KOPT-K1 (cell line): ENCODE measurements at regions not wholly inside any gene's neighbourhood (a gene's known extent, or its start where the extent isn't known, plus 50 kb on each side); places are given as distances from the start of the nearest gene placed in this dataset.

ENCODE experiments used
- H3K27ac ChIP-seq: fragments of 200-600 bp; sonication (generic); 2 replicates; pipeline ENCODE4 v1.5.1; 2016; ENCODE audit warnings: antibody characterized with exemption, mild to moderate bottlenecking, low read depth, low read length; ENCODE audit not compliant: poor library complexity, severe bottlenecking
- H3K36me3 ChIP-seq: fragments of 200-600 bp; sonication (generic); 2 replicates; pipeline ENCODE4 v1.5.1; 2017; ENCODE audit warnings: antibody characterized with exemption, mild to moderate bottlenecking, low read length, moderate library complexity; ENCODE audit not compliant: insufficient read depth
- H3K9me3 ChIP-seq: fragments of 200-600 bp; sonication (generic); 2 replicates; pipeline ENCODE4 v1.5.1; 2017; ENCODE audit warnings: antibody characterized with exemption, low read length, mild to moderate bottlenecking; ENCODE audit not compliant: insufficient read depth, poor library complexity, severe bottlenecking

DNA sequence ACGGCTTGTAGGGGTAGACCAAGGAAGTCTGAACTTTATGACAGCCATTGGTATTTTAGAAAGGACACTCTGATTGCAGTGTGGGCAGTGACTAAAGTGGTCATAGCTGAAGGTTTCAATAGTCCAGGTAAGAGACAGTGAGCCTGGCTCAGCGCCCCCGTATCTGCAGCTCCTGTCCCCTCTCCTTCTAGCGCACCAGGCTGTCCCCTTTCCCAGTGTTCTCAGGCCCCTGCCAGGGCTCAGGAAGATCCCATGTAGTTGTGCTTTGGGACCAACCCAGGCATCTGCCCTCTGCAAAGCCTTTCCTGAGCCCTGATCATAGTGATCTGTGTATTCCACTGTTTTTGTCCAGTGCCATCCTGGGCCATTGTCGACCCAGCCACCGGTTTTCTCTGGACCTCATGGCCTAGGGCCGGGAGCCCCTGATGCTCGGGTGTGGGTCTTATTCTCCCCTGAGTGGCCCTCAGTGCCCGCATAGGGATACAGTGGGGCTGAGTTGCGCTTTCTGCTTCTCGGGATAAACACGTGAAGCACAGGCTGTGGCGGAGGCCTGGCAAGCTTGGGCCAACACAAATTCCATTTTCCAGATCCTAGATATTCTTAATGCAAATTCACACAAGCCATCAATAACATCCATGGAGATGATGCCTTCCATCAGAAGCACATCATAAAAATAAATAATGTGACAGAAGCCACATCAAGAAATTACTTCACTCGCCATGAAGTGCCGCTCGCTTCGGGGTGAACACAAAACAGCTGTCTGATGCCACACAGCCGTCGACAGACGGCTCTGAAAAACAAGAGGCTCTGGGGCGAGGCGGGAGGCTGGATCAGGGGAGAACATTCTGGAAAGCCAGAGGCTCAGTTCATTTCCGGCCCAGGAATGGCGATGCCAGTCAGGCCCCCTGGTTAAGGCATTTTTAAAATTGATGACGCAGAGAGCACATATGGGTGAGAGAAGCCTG lies 805.0 kb downstream of the TBC1D22A start:
- H3K27ac ChIP-seq: no peak overlapping the region
- H3K36me3 ChIP-seq: no peaks in the 10 kb centered on the region
- H3K9me3 ChIP-seq: no peaks in the 10 kb centered on the region

GRCh38 chr22:47566491-47566890 lies 804.0 kb downstream of the TBC1D22A start:
- H3K9me3 ChIP-seq: no peaks in the 10 kb centered on the region
- no peaks in the 10 kb centered on the region for H3K36me3 ChIP-seq
- H3K27ac ChIP-seq: no peak overlapping the region

DNA sequence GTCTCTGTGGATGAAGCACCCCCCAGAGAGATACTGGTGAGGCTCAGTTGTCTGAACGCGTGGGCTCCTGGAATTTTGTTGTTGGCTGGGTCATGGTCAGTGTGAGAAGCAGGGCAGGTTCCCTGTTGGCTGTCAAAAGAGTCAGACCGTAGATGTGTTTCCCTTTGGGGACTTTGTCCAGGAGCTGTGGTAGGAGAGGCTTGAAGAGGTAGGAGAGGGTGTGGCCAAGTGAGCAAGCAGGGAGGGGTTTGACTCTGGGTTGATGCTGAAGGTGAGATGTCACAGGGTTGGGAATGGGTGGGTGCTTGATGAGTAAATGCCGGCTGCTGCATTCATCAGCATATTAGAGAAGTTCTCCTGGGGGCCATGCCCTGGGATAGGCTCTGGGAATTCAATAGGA lies 803.2 kb downstream of the TBC1D22A start:
- H3K9me3 ChIP-seq: no peaks in the 10 kb centered on the region
- H3K36me3 ChIP-seq: no peaks in the 10 kb centered on the region
- no peak overlapping the region for H3K27ac ChIP-seq

GRCh38 chr22:47564651-47565434 lies 802.4 kb downstream of the TBC1D22A start:
- Histone ChIP-seq H3K36me3 (no peaks in the 10 kb centered on the region), H3K9me3 (no peaks in the 10 kb centered on the region), H3K27ac (no peak overlapping the region)

- no peaks in the 10 kb centered on the region for H3K9me3 ChIP-seq
- H3K27ac ChIP-seq: no peak overlapping the region
- no peaks in the 10 kb centered on the region for H3K36me3 ChIP-seq
Observed at GRCh38 chr22:47564158-47564450, 801.7 kb downstream of the TBC1D22A start.

DNA sequence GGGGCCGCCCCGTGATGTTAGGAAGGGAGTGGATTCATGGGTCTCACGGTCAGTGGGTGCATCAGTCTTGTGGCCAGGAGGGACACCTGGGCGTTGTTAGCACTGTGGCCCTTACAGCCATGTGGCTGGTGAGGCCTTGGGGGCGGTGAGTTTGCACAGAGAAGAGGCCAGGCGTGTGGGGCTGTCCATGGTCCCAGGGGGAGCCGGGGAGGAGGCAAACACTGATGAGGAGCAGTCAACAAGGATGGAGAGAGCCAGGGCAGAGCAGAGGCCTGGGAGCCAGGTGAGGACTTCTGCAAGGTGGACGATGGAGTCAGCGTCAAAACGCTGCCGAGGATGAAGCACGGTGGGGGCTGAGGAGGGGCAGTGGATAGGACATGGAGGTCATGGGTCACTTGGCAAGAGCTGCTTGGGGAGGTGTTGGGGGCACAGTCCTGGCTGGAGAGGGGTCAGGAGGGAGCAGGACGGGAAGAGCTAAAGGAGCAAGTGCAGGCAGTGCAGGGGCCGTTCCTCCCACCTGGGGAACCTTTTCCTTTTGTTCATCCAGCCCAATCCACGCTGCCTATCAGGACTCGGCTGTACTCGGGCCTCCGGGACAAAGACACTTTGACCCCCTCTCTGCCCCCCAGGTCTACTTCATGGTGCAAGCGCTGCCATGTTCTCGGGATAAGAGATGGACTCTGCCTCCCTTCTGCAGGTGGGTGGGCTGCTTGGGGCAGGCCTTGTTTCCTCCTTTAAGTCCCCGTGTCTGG lies 801.1 kb downstream of the TBC1D22A start:
- H3K27ac ChIP-seq: no peak overlapping the region
- H3K9me3 ChIP-seq: no peaks in the 10 kb centered on the region
- H3K36me3 ChIP-seq: no peaks in the 10 kb centered on the region

DNA sequence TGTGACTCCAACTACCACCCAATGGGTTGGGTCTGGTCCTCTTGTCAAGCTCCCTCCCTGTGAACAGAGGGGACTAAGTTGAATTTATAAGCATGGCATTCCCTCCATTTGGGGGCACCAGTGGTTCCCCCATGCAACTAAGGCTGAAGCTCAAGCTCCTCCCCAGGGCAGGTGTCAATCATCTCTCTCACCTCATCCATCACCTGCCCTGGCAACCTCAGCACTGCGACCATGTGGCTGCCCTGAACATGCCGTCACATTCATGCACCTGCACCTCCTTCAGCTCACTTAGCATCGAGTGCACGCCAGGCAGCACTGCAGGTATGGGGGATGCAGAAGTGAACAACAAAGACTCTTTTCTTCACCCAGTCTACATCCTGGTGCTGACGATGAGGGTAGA lies 799.3 kb downstream of the TBC1D22A start:
- no peaks in the 10 kb centered on the region for H3K9me3 ChIP-seq
- no peaks in the 10 kb centered on the region for H3K36me3 ChIP-seq
- H3K27ac ChIP-seq: no peak overlapping the region

DNA sequence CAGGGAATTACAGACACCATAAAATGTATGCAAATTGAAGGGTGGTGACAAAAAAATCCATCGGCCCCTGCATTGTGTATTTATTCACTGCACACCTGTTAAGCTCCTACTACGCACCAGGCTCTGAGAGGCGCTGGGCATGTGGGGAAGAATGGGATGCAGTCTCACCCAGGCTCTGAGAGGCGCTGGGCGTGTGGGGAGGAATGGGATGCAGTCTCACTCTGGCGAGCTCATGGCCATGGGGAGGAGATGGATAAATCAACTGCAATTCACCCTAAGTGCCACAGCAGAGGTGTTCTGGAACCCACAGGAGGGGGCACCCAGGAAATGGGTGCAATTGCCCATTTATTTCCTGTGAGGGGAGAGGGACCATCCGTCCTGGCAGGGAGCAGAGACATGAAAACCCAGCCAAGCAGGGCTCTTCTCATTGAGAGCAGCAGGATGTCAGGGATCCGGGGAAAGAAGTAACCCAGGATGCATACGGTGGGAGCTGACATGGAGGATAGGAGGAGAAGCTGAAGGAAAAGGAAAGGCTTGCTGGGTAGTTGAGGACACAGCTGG lies 798.7 kb downstream of the TBC1D22A start:
- Histone ChIP-seq H3K9me3 (no peaks in the 10 kb centered on the region), H3K27ac (no peak overlapping the region), H3K36me3 (no peaks in the 10 kb centered on the region)

- Histone ChIP-seq H3K36me3 (no peaks in the 10 kb centered on the region), H3K9me3 (no peaks in the 10 kb centered on the region), H3K27ac (no peak overlapping the region)
Observed at GRCh38 chr22:47558828-47559700, 796.6 kb downstream of the TBC1D22A start.

DNA sequence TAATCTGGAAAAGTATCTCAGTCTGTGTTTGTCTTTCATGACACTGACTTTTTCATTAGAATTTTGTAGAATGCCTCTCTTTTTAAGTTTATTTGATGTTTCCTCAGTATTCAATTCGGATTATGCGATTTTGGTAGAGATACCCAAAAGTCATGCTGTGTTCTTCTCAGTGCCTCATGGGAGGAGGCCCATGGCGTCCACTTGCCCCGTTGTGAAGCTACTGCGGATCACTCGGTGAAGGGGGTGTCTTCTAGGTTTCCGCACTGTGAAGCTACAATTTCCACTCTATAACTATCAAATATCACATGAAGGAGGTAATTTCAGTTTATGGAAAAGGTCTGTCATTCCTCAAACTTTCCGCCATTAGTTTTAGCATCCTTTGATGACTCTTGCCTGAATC lies 794.0 kb downstream of the TBC1D22A start:
- no peak overlapping the region for H3K27ac ChIP-seq
- H3K9me3 ChIP-seq: no peaks in the 10 kb centered on the region
- H3K36me3 ChIP-seq: no peaks in the 10 kb centered on the region

DNA sequence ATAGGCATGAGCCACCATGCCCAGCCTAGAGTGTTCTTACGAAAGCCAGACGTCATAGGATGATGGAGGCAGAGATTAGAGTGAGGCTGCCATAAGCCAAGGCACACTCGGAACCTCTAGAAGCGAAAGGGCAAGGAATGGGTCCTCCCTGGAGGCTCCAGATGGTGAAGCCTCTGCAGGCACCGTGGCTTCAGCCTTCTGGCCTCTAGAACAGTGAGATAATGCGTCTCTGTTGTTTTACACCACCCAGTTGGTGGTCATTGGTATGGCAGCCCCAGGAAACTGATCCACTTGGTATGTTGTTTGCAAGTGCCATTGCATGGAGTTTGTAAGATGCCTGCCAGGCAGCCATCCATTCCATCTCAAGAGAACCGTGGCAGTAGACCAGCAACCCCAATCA lies 791.0 kb downstream of the TBC1D22A start:
- H3K27ac ChIP-seq: no peak overlapping the region
- no peaks in the 10 kb centered on the region for H3K36me3 ChIP-seq
- no peaks in the 10 kb centered on the region for H3K9me3 ChIP-seq

DNA sequence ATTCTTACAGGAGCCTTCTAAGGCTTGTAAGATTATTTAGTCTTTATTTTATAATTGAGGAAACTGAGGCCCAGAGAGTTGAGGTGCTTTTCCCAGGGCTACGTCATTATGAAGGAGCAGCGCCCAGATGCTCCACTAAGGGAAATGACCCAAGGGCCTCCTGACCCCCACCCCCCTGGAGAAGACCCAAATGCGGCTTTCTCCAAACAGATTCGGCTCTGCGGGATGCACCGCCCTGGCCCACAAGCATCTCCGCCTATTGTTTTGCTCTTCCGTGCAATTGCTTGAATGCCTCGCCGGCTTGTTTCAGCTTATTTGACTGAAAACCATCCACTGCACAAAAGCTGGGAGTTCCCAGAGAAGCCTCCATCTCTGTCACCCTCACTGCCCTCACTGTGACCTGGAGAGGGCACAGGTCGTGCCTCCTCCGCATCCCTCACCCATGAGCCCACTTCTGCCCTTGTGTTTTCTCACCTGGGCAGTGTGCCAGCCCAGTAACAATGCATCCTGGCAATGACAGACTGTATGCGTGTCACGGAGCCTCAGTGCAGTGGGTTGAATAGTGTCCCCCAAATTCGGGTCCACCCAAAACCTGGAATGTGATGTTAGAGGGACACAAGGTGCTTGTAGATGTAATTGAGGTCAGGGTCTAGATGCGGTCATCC lies 790.2 kb downstream of the TBC1D22A start:
- no peaks in the 10 kb centered on the region for H3K36me3 ChIP-seq
- no peaks in the 10 kb centered on the region for H3K9me3 ChIP-seq
- H3K27ac ChIP-seq: no peak overlapping the region

- Histone ChIP-seq H3K36me3 (no peaks in the 10 kb centered on the region), H3K9me3 (no peaks in the 10 kb centered on the region), H3K27ac (no peak overlapping the region)
Observed at GRCh38 chr22:47552024-47552423, 789.6 kb downstream of the TBC1D22A start.

DNA sequence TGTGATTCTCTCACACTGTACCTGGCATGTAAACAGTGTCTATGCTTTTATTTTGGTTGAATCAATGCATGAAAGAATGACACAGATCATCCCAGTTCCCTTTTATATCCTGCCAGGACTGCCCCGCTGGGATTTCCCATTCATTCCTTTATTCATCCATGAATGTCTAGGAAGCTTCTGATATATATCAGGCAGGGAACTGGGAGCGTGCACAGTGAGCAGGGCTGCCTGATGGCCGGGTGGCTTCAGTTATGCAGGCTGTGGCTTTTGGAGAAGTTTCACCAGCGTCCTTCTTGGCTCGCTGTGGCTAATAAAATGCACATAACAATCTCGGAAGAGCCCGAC lies 789.0 kb downstream of the TBC1D22A start:
- Histone ChIP-seq H3K9me3 (no peaks in the 10 kb centered on the region), H3K36me3 (no peaks in the 10 kb centered on the region), H3K27ac (no peak overlapping the region)
